ENCODE measurements at regions not wholly inside any gene's neighbourhood (a gene's known extent, or its start where the extent isn't known, plus 50 kb on each side); places are given as distances from the start of the nearest gene placed in this dataset.

DNA sequence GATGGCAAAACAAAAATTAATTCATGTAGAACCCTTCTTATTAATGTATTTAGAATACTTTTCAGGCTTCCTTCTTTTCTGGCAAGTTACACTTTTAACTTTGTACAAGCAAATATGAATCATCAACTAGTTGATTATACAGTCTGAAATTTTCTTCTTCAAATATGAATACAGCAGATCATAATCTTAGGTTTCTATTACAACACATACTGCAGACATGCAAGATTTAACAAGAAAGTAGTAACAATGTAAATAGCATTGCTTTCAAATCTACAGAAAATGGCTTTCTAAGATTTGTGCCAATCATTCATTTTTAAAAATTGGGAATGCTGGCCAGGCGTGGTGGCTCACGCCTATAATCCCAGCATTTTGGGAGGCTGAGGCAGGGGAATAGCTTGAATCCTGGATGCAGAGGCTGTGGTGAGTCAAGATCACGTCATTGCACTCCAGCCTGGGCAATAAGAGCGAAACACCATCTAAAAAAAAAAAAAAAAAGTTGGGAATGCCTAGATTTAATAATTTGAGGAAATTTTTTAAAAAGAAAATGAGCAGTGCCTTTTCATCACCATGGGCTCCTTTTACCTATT lies 68.4 kb upstream of the DPYD start:
- Histone ChIP-seq H2AFZ (ENCODE audit: insufficient read depth, low read depth, low read length, poor library complexity, severe bottlenecking) (no peak overlapping the region), H3K4me2 (replicated peaks; ENCODE audit: extremely low read depth, low read length, poor library complexity, severe bottlenecking) (no peak overlapping the region), H3K27me3 (ENCODE audit: control insufficient read depth in 2 of 2, insufficient read depth in 2 of 2, low read length in 2 of 2) (no peaks in the 10 kb centered on the region), H3K36me3 (replicated peaks in 1 of 2; ENCODE audit: control insufficient read depth in 1 of 2, insufficient read depth in 2 of 2, low read length in 2 of 2) (no peaks in the 10 kb centered on the region), H3K9me3 (replicated peaks in 1 of 2; ENCODE audit: control insufficient read depth in 1 of 2, insufficient read depth in 1 of 2, low read length in 2 of 2) (no peaks in the 10 kb centered on the region), H4K20me1 (ENCODE audit: insufficient read depth, low read length) (no peaks in the 10 kb centered on the region), H3K27ac (ENCODE audit: low read depth in 1 of 2, low read length in 2 of 2) (no peak overlapping the region), H3K79me2 (ENCODE audit: insufficient read depth, low read length) (no peaks in the 10 kb centered on the region), H3K4me3 (replicated peaks in 1 of 3; ENCODE audit: low read depth in 2 of 3, low read length in 3 of 3) (no peak overlapping the region), H3K9ac (ENCODE audit: insufficient read depth, low read length, poor library complexity, severe bottlenecking) (no peak overlapping the region), H3K4me1 (ENCODE audit: control insufficient read depth in 1 of 2, insufficient read depth in 2 of 2, low read length in 2 of 2) (no peaks in the 10 kb centered on the region)
- intact Hi-C loops (cut with micrococcal nuclease), result no loop called here
- WGBS (ENCODE audit: insufficient coverage), result 100% methylated on average over 1 of the region's 4 CpGs
- Mint-ChIP-seq H3K4me3 (no peak overlapping the region), H3K36me3 (no peaks in the 10 kb centered on the region), H3K27ac (no peak overlapping the region), H3K9me3 (peaks cover 0 to 4% (median 3%) of the 10 kb centered on the region in 7 donors), H3K27me3 (ENCODE audit: low read depth in 3 of 3) (peaks cover 0 to 2% (median 1%) of the 10 kb centered on the region in 3 donors), H3K4me1 (no peaks in the 10 kb centered on the region)
- no peak for DNase-seq
- TF ChIP-seq, protein P1, sequence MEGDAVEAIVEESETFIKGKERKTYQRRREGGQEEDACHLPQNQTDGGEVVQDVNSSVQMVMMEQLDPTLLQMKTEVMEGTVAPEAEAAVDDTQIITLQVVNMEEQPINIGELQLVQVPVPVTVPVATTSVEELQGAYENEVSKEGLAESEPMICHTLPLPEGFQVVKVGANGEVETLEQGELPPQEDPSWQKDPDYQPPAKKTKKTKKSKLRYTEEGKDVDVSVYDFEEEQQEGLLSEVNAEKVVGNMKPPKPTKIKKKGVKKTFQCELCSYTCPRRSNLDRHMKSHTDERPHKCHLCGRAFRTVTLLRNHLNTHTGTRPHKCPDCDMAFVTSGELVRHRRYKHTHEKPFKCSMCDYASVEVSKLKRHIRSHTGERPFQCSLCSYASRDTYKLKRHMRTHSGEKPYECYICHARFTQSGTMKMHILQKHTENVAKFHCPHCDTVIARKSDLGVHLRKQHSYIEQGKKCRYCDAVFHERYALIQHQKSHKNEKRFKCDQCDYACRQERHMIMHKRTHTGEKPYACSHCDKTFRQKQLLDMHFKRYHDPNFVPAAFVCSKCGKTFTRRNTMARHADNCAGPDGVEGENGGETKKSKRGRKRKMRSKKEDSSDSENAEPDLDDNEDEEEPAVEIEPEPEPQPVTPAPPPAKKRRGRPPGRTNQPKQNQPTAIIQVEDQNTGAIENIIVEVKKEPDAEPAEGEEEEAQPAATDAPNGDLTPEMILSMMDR (IDR thresholded peaks at IDR 0.05), result no peak

DNA sequence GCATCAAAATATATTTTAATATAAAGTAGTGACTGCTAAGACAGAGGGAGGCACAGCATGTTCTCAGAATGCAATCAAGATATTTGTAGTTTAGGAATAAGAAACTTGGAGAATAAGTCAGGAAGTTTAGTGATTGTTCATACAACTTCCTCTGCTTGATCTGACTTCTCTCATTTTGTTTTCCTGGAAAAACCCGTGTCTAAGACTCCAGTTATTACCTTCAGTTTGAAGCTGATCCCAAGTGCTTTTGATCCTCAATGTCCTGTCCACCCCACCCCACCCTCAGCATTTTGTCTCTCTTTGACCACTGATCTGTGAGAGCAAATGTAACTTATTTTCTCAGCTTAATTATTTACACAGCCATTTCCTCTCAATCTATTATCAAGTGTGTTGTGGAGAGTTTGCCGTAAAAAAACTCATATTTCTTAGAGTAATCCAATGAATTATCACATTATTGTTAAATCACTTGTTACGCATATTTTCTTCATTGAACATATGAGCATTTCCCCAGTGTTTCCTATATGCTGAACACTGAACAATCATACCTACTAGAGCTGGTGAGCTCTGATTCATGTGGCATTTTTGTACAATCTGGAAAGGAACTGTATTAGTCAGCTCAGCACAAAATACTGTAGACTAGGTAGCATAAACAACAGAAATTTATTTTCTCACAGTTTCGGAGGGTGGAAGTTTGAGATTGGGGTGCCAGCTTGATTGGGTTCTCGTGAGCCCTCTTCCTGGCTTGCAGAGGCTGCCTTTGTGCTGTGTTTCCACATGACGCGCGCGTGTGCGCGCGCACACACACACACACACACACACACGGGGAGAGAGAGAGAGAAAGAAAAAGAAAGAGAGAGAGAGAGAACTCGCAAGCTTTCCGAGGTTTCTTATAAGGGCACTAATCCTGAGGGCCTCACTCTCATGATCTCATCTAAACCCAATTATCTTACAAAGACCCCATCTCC lies 65.5 kb upstream of the DPYD start:
- Mint-ChIP-seq H3K36me3 (no peaks in the 10 kb centered on the region), H3K4me3 (no peak overlapping the region), H3K9me3 (peaks cover 0 to 5% (median 3%) of the 10 kb centered on the region in 7 donors), H3K27me3 (ENCODE audit: low read depth in 3 of 3) (no peaks in the 10 kb centered on the region), H3K27ac (no peak overlapping the region), H3K4me1 (no peaks in the 10 kb centered on the region)
- Histone ChIP-seq H3K4me3 (replicated peaks in 1 of 3; ENCODE audit: low read depth in 2 of 3, low read length in 3 of 3) (no peak overlapping the region), H3K27me3 (ENCODE audit: control insufficient read depth in 2 of 2, insufficient read depth in 2 of 2, low read length in 2 of 2) (no peaks in the 10 kb centered on the region), H3K9ac (ENCODE audit: insufficient read depth, low read length, poor library complexity, severe bottlenecking) (no peak overlapping the region), H2AFZ (ENCODE audit: insufficient read depth, low read depth, low read length, poor library complexity, severe bottlenecking) (no peak overlapping the region), H3K4me2 (replicated peaks; ENCODE audit: extremely low read depth, low read length, poor library complexity, severe bottlenecking) (no peak overlapping the region), H3K36me3 (replicated peaks in 1 of 2; ENCODE audit: control insufficient read depth in 1 of 2, insufficient read depth in 2 of 2, low read length in 2 of 2) (no peaks in the 10 kb centered on the region), H4K20me1 (ENCODE audit: insufficient read depth, low read length) (no peaks in the 10 kb centered on the region), H3K4me1 (ENCODE audit: control insufficient read depth in 1 of 2, insufficient read depth in 2 of 2, low read length in 2 of 2) (no peaks in the 10 kb centered on the region), H3K27ac (ENCODE audit: low read depth in 1 of 2, low read length in 2 of 2) (no peak overlapping the region), H3K9me3 (replicated peaks in 1 of 2; ENCODE audit: control insufficient read depth in 1 of 2, insufficient read depth in 1 of 2, low read length in 2 of 2) (no peaks in the 10 kb centered on the region), H3K79me2 (ENCODE audit: insufficient read depth, low read length) (no peaks in the 10 kb centered on the region)
- intact Hi-C loops (cut with micrococcal nuclease), result no loop called here
- WGBS (ENCODE audit: insufficient coverage), result no CpG with 5 or more reads among the region's 15 CpGs
- no peak for DNase-seq
- TF ChIP-seq, protein P1 (IDR thresholded peaks at IDR 0.05), result no peak
